SK-MEL-5 (cell line): ENCODE measurements at regions not wholly inside any gene's neighbourhood (a gene's known extent, or its start where the extent isn't known, plus 50 kb on each side); places are given as distances from the start of the nearest gene placed in this dataset.

ENCODE experiments used
- DNase-seq: peaks from one replicate; pipeline ENCODE4 v3.0.0-alpha.2; 2016; ENCODE audit warnings: low read depth, low spot score
- in situ Hi-C: cut with HindIII; loops from 2 replicates; pipeline ENCODE4 v1.10.0; 2016; ENCODE audit warnings: low sequenced_read_pairs, high pct_unique_total_duplicates, low pct_unique_long_range_greater_than_20kb

GRCh38 chr15:35320158-35320780 is 225.7 kb downstream of the DPH6 start:
- no peak for DNase-seq
- in situ Hi-C loops: no loop called here

GRCh38 chr15:35319354-35319753 is 226.6 kb downstream of the DPH6 start:
- DNase-seq: no peak
- in situ Hi-C loops: no loop called here

- in situ Hi-C loops: no loop called here
Observed at GRCh38 chr15:35317217-35317616, 228.7 kb downstream of the DPH6 start.

GRCh38 chr15:35312344-35312743 is 227.2 kb upstream of the NANOGP8 start:
- in situ Hi-C loops: no loop called here
- DNase-seq: no peak

More at GRCh38 chr15:35317217-35317616, 228.7 kb downstream of the DPH6 start:
- DNase-seq: no peak

- in situ Hi-C loops: no loop called here
- DNase-seq: no peak
Observed at GRCh38 chr15:35311615-35312014, 226.5 kb upstream of the NANOGP8 start.

- no peak for DNase-seq
- in situ Hi-C loops: no loop called here
Observed at GRCh38 chr15:35309886-35310285, 224.8 kb upstream of the NANOGP8 start.

- DNase-seq: peak; percentile 48
- in situ Hi-C loops: no loop called here
Observed at GRCh38 chr15:35308802-35309201, 223.7 kb upstream of the NANOGP8 start.

- in situ Hi-C loops: no loop called here
- no peak for DNase-seq
Observed at GRCh38 chr15:35307676-35308075, 222.6 kb upstream of the NANOGP8 start.

- in situ Hi-C loops: no loop called here
- no peak for DNase-seq
Observed at GRCh38 chr15:35307026-35307425, 221.9 kb upstream of the NANOGP8 start.

- peak; percentile 50 for DNase-seq
- in situ Hi-C loops: no loop called here
Observed at GRCh38 chr15:35306361-35306981, 221.4 kb upstream of the NANOGP8 start.

- in situ Hi-C loops: no loop called here
- DNase-seq: no peak
Observed at GRCh38 chr15:35305946-35306345, 220.9 kb upstream of the NANOGP8 start.

- in situ Hi-C loops: no loop called here
- DNase-seq: no peak
Observed at GRCh38 chr15:35305031-35305550, 220.0 kb upstream of the NANOGP8 start.

GRCh38 chr15:35304389-35304788 is 219.3 kb upstream of the NANOGP8 start:
- no peak for DNase-seq
- in situ Hi-C loops: no loop called here

GRCh38 chr15:35302334-35302733 is 217.2 kb upstream of the NANOGP8 start:
- in situ Hi-C loops: no loop called here
- no peak for DNase-seq

GRCh38 chr15:35301088-35301487 is 216.0 kb upstream of the NANOGP8 start:
- in situ Hi-C loops: no loop called here

GRCh38 chr15:35299059-35299735 is 214.1 kb upstream of the NANOGP8 start:
- in situ Hi-C loops: no loop called here
- DNase-seq: no peak

More at GRCh38 chr15:35301088-35301487, 216.0 kb upstream of the NANOGP8 start:
- no peak for DNase-seq

- in situ Hi-C loops: no loop called here
- DNase-seq: no peak
Observed at GRCh38 chr15:35298509-35298908, 213.4 kb upstream of the NANOGP8 start.

- in situ Hi-C loops: no loop called here
- peak; percentile 74 for DNase-seq
Observed at GRCh38 chr15:35293353-35294130, 208.4 kb upstream of the NANOGP8 start.
